T-cell (primary cell): ENCODE measurements at regions not wholly inside any gene's neighbourhood (a gene's known extent, or its start where the extent isn't known, plus 50 kb on each side); places are given as distances from the start of the nearest gene placed in this dataset.

Source experiments
- ATAC-seq, 4 experiments: fragments of 200-7000 bp in 3 of 4; fragments of 150-1000 bp in 1 of 4; cut with Tn5 transposase; replicated peaks in 1 of 4; 1 replicate in 3 of 4; 2 replicates in 1 of 4; pipeline ENCODE4 v1.10.0; 2021; ENCODE audit warnings: moderate library complexity in 3 of 4, mild to moderate bottlenecking in 2 of 4, moderate number of reproducible peaks in 1 of 4
- CTCF ChIA-PET, 2 donors: fragments of 300-600 bp; sonication (Branson Sonifier 250); formaldehyde crosslinking; loops; one replicate each; lab custom pipeline; 2022; ENCODE audit warnings: antibody characterized with exemption in 2 of 2; lab: Charles Lee
- POLR2A ChIA-PET, 2 donors: fragments of 300-600 bp; sonication (Branson Sonifier 250); formaldehyde crosslinking; loops; one replicate each; lab custom pipeline; 2022; ENCODE audit warnings: antibody characterized with exemption in 2 of 2; lab: Charles Lee
- DNase-seq, 35 experiments: peaks; one replicate each; pipeline versions ENCODE4 v3.0.0 to v3.0.0-alpha.2; 2013 to 2023
- H3K27ac ChIP-seq: one replicate; pipeline ENCODE4 v1.5.1; 2013; ENCODE audit warnings: low read length
- H3K27me3 ChIP-seq, 2 experiments: replicated peaks in 1 of 2; 1 replicate in 1 of 2; 2 replicates in 1 of 2; pipeline versions ENCODE4 v1.6.1 to v1.7.0; 2013; ENCODE audit warnings: low read length in 1 of 2, mixed read lengths in 1 of 2; ENCODE audit not compliant: control insufficient read depth in 2 of 2, insufficient read depth in 2 of 2; ENCODE audit errors: extremely low read depth in 1 of 2
- H3K36me3 ChIP-seq, 2 donors: 1 replicate in 1 of 2; 2 replicates in 1 of 2; pipeline versions ENCODE4 v1.6.1 to v1.7.0; 2013; ENCODE audit warnings: low read length in 1 of 2; ENCODE audit not compliant: control insufficient read depth in 2 of 2, insufficient read depth in 1 of 2; ENCODE audit errors: extremely low read depth in 1 of 2
- H3K4me1 ChIP-seq, 2 experiments: 1 replicate in 1 of 2; 2 replicates in 1 of 2; pipeline versions ENCODE4 v1.6.1 to v1.7.0; 2013; ENCODE audit warnings: low read length in 2 of 2, mixed read lengths in 1 of 2; ENCODE audit not compliant: insufficient read depth in 2 of 2, control insufficient read depth in 1 of 2; ENCODE audit errors: extremely low read depth in 1 of 2
- H3K4me3 ChIP-seq, 2 donors: 1 replicate in 1 of 2; 2 replicates in 1 of 2; pipeline versions ENCODE4 v1.5.1 to v1.7.0; 2013; ENCODE audit warnings: mild to moderate bottlenecking in 2 of 2, low read length in 1 of 2, moderate library complexity in 1 of 2; ENCODE audit not compliant: control insufficient read depth in 1 of 2; ENCODE audit errors: extremely low read depth in 1 of 2
- H3K9me3 ChIP-seq: 2 replicates; pipeline ENCODE4 v1.7.0; 2013
- H3K27ac Mint-ChIP-seq, 2 donors: one replicate each; pipeline ENCODE4 v1.8.0; 2020 to 2021; ENCODE audit warnings: mild to moderate bottlenecking in 2 of 2, mixed read lengths in 2 of 2
- H3K27me3 Mint-ChIP-seq, 2 donors: one replicate each; pipeline ENCODE4 v1.8.0; 2021 to 2022; ENCODE audit warnings: mixed read lengths in 2 of 2
- H3K36me3 Mint-ChIP-seq: one replicate; pipeline ENCODE4 v1.8.0; 2021; ENCODE audit warnings: mixed read lengths
- H3K4me1 Mint-ChIP-seq, 3 donors: one replicate each; pipeline ENCODE4 v1.8.0; 2020 to 2022; ENCODE audit warnings: mixed read lengths in 3 of 3, mild to moderate bottlenecking in 1 of 3
- H3K4me3 Mint-ChIP-seq, 3 donors: one replicate each; pipeline ENCODE4 v1.8.0; 2020 to 2022; ENCODE audit warnings: mild to moderate bottlenecking in 3 of 3, mixed read lengths in 3 of 3, moderate library complexity in 3 of 3
- H3K9me3 Mint-ChIP-seq, 3 donors: one replicate each; pipeline ENCODE4 v1.8.0; 2020 to 2022; ENCODE audit warnings: mixed read lengths in 3 of 3
- WGBS: methylation state at CpG from one replicate; pipeline ENCODE4 v1.1.5; 2013; ENCODE audit warnings: missing lambda C conversion rate; ENCODE audit not compliant: insufficient coverage; 5-methylcytosine and 5-hydroxymethylcytosine counted together

DNA sequence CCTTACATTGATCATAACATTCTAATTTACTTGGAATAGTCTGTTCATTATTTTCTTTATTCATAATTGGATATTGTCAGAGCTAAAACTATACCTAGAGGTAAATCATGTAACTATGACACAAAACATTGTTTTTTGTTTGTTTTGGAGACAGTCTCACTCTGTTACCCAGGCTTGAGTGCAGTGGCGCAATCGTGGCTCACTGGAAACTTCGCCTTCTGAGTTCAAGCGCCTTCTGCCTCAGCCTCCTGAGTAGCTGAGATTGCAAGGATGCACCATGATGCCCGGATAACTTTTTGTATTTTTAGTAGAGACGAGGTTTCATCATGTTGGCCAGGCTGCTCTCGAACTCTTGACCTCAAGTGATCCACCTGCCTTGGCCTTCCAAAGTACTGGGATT, 265.2 kb downstream of the FBXO8 start:
- no peaks in the 10 kb centered on the region for H3K27me3 ChIP-seq
- no peaks in the 10 kb centered on the region for H3K36me3 ChIP-seq
- Mint-ChIP-seq H3K9me3 (no peaks in the 10 kb centered on the region), H3K4me1 (no peaks in the 10 kb centered on the region), H3K27me3 (peaks cover 0 to 5% of the 10 kb centered on the region in 2 donors), H3K36me3 (no peaks in the 10 kb centered on the region), H3K27ac (no peak overlapping the region), H3K4me3 (no peak overlapping the region)
- no peaks in the 10 kb centered on the region for H3K4me1 ChIP-seq
- DNase-seq (no peak), ATAC-seq (no peak)
- ChIA-PET CTCF (no interaction called here), POLR2A (no interaction called here)
- no peak overlapping the region for H3K4me3 ChIP-seq
- no peaks in the 10 kb centered on the region for H3K9me3 ChIP-seq
- 80% methylated on average over 7 of the region's 7 CpGs for WGBS
- no peak overlapping the region for H3K27ac ChIP-seq

DNA sequence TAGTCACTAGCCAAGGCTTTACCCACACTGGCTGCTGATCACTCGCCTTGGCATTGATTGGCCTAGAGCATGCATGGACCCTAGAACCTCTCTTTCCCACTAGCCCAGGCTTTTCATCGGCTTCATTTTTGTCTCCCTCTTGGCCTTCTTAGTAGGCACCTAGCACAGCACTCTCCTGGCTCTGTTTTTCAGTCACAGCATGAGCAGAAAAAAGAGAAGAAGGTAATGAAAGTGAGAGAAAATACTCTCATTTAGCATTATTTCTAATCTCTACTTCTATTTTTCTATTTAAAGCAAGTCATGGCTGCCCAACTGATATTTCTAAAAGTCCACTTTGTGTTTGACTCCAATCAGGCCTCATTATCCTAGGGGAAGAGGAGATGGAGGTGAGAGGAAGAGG, 267.2 kb downstream of the FBXO8 start:
- H3K4me3 Mint-ChIP-seq, result no peak overlapping the region
- CTCF ChIA-PET, result no interaction called here

DNA sequence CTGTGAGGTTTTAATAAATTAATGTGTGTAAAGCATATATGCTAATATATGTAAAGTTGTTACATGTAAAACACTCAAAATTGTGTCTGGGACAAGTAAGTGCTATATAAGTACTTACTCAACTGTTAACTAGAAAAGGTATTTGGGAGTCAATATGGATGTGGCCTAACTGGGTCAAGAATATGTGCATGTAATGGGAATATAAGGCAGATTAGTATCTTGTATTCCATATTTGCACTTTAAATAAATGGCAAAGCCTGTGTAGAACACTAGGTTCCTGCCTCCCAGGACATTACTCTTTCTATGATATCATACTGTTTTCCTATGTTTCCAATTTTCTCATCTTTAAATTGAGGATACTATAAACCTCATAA, 270.6 kb downstream of the FBXO8 start:
- no peaks in the 10 kb centered on the region for H3K9me3 ChIP-seq
- no peak overlapping the region for H3K4me3 Mint-ChIP-seq
- no peaks in the 10 kb centered on the region for H3K27me3 ChIP-seq
- H3K4me1 Mint-ChIP-seq, result no peaks in the 10 kb centered on the region
- POLR2A ChIA-PET, result no interaction called here
- no peak for ATAC-seq
- no peak for DNase-seq
- H3K27ac Mint-ChIP-seq, result no peak overlapping the region
- no peak overlapping the region for H3K4me3 ChIP-seq
- no peaks in the 10 kb centered on the region for H3K36me3 ChIP-seq
- H3K4me1 ChIP-seq, result no peaks in the 10 kb centered on the region
- no peak overlapping the region for H3K27ac ChIP-seq
- H3K36me3 Mint-ChIP-seq, result no peaks in the 10 kb centered on the region
- peaks cover 0 to 5% of the 10 kb centered on the region in 2 donors for H3K27me3 Mint-ChIP-seq
- CTCF ChIA-PET, result no interaction called here
- no peaks in the 10 kb centered on the region for H3K9me3 Mint-ChIP-seq

More for the DNA sequence above, 267.2 kb downstream of the FBXO8 start:
- Histone ChIP-seq H3K27ac (no peak overlapping the region), H3K4me3 (no peak overlapping the region), H3K9me3 (no peaks in the 10 kb centered on the region), H3K4me1 (no peaks in the 10 kb centered on the region), H3K27me3 (no peaks in the 10 kb centered on the region), H3K36me3 (no peaks in the 10 kb centered on the region)
- Mint-ChIP-seq H3K27me3 (peaks cover 0 to 5% of the 10 kb centered on the region in 2 donors), H3K4me1 (no peaks in the 10 kb centered on the region), H3K9me3 (no peaks in the 10 kb centered on the region), H3K36me3 (no peaks in the 10 kb centered on the region), H3K27ac (no peak overlapping the region)
- DNase-seq (no peak), ATAC-seq (no peak)
- POLR2A ChIA-PET, result no interaction called here
- 89% methylated on average over 1 of the region's 2 CpGs for WGBS

DNA sequence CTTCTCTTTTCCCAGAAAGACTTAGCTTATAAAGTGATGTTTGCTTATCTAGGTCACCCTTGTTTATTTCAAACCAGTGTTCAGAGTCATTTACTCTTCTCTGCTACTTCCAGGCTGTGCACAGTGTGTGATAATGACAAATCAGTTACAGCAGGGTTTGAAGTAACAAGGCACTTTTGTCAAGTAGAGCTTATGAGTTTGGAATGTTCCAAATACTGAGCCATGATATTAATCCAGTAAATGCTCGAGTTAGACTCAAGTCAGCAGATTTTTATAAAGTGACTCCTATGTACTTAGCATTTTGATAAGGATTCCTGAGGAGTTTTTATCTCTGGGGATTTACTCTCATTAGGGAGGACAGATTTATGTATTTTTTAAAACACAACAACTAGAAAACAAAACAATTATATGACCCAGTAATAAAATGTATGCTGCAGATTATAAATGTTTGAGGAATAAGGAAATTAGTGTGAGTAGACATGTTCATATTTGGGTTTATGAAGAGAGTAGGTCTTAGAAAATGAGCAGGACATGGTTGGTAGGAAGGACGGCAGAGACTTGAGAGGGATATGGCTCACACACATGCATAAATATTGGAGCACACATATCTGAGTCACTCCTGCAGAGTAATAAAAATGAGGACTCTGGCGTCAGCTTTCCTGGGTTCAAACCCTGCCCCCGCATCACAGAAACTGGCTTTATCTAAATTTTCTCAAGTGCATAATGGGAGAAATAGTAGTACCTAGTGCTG, 271.2 kb downstream of the FBXO8 start:
- H3K27ac ChIP-seq, result no peak overlapping the region
- Mint-ChIP-seq H3K4me1 (no peaks in the 10 kb centered on the region), H3K36me3 (no peaks in the 10 kb centered on the region), H3K9me3 (no peaks in the 10 kb centered on the region), H3K27ac (no peak overlapping the region), H3K27me3 (peaks cover 0 to 5% of the 10 kb centered on the region in 2 donors), H3K4me3 (no peak overlapping the region)
- H3K36me3 ChIP-seq, result no peaks in the 10 kb centered on the region
- H3K4me1 ChIP-seq, result no peaks in the 10 kb centered on the region
- 80% methylated on average over 1 of the region's 4 CpGs for WGBS
- ATAC-seq, result no peak
- no peak for DNase-seq
- POLR2A ChIA-PET, result no interaction called here
- H3K9me3 ChIP-seq, result no peaks in the 10 kb centered on the region
- no peaks in the 10 kb centered on the region for H3K27me3 ChIP-seq
- CTCF ChIA-PET, result no interaction called here
- no peak overlapping the region for H3K4me3 ChIP-seq

- H3K27ac ChIP-seq, result no peak overlapping the region
- 53% methylated on average over 3 of the region's 3 CpGs for WGBS
- no peaks in the 10 kb centered on the region for H3K27me3 ChIP-seq
- ChIA-PET POLR2A (no interaction called here), CTCF (no interaction called here)
- no peaks in the 10 kb centered on the region for H3K36me3 ChIP-seq
- peaks cover 0 to 5% (median 0%) of the 10 kb centered on the region in 3 donors for H3K9me3 Mint-ChIP-seq
- H3K4me3 Mint-ChIP-seq, result no peak overlapping the region
- ATAC-seq (no peak), DNase-seq (no peak)
- H3K27me3 Mint-ChIP-seq, result peaks cover 0 to 5% of the 10 kb centered on the region in 2 donors
- H3K4me1 ChIP-seq, result no peaks in the 10 kb centered on the region
- no peak overlapping the region for H3K4me3 ChIP-seq
- no peaks in the 10 kb centered on the region for H3K4me1 Mint-ChIP-seq
- no peaks in the 10 kb centered on the region for H3K9me3 ChIP-seq
- no peak overlapping the region for H3K27ac Mint-ChIP-seq
- no peaks in the 10 kb centered on the region for H3K36me3 Mint-ChIP-seq
These were observed 272.9 kb downstream of the FBXO8 start for GRCh38 chr4:174010547-174010946.

- H3K36me3 Mint-ChIP-seq, result no peaks in the 10 kb centered on the region
- H3K27ac Mint-ChIP-seq, result no peak overlapping the region
- no peaks in the 10 kb centered on the region for H3K27me3 ChIP-seq
- H3K9me3 ChIP-seq, result no peaks in the 10 kb centered on the region
- ATAC-seq, result no peak
- peaks cover 0 to 5% of the 10 kb centered on the region in 2 donors for H3K27me3 Mint-ChIP-seq
- no CpG with 5 or more reads among the region's 3 CpGs for WGBS
- peaks cover 0 to 8% (median 0%) of the 10 kb centered on the region in 3 donors for H3K9me3 Mint-ChIP-seq
- no peak for DNase-seq
- H3K4me1 Mint-ChIP-seq, result no peaks in the 10 kb centered on the region
- H3K4me3 ChIP-seq, result no peak overlapping the region
- H3K27ac ChIP-seq, result no peak overlapping the region
- H3K4me1 ChIP-seq, result no peaks in the 10 kb centered on the region
- no peak overlapping the region for H3K4me3 Mint-ChIP-seq
- CTCF ChIA-PET, result no interaction called here
- POLR2A ChIA-PET, result no interaction called here
- H3K36me3 ChIP-seq, result no peaks in the 10 kb centered on the region
These were observed 273.6 kb downstream of the FBXO8 start for GRCh38 chr4:174009686-174010451.
